ENCODE measurements at regions not wholly inside any gene's neighbourhood (a gene's known extent, or its start where the extent isn't known, plus 50 kb on each side); places are given as distances from the start of the nearest gene placed in this dataset.

- DNase-seq, result no peak
Measured at GRCh38 chr22:27526901-27527300, 274.7 kb downstream of the MN1 start.

GRCh38 chr22:27531782-27532530, 269.6 kb downstream of the MN1 start:
- no peak for DNase-seq

- no peak for DNase-seq
Measured at GRCh38 chr22:27533105-27533745, 268.3 kb downstream of the MN1 start.

- DNase-seq, result no peak
Measured at GRCh38 chr22:27534720-27535125, 266.8 kb downstream of the MN1 start.

GRCh38 chr22:27535452-27535851, 266.1 kb downstream of the MN1 start:
- DNase-seq, result no peak

GRCh38 chr22:27537501-27537900, 264.1 kb downstream of the MN1 start:
- no peak for DNase-seq

GRCh38 chr22:27538666-27539065, 262.9 kb downstream of the MN1 start:
- no peak for DNase-seq

GRCh38 chr22:27540247-27540646, 261.3 kb downstream of the MN1 start:
- DNase-seq, result no peak

GRCh38 chr22:27540656-27541396, 260.7 kb downstream of the MN1 start:
- DNase-seq, result no peak

GRCh38 chr22:27541836-27542235, 259.7 kb downstream of the MN1 start:
- no peak for DNase-seq

- DNase-seq, result no peak
Measured at GRCh38 chr22:27542602-27543001, 259.0 kb downstream of the MN1 start.

GRCh38 chr22:27543460-27543859, 258.1 kb downstream of the MN1 start:
- DNase-seq, result no peak

- DNase-seq, result no peak
Measured at GRCh38 chr22:27545085-27545484, 256.5 kb downstream of the MN1 start.

GRCh38 chr22:27546157-27546935, 255.2 kb downstream of the MN1 start:
- DNase-seq, result no peak

GRCh38 chr22:27551402-27551801, 250.2 kb downstream of the MN1 start:
- no peak for DNase-seq

- no peak for DNase-seq
Measured at GRCh38 chr22:27552176-27552575, 249.4 kb downstream of the MN1 start.

GRCh38 chr22:27552863-27553262, 248.7 kb downstream of the MN1 start:
- no peak for DNase-seq

GRCh38 chr22:27554106-27554811, 247.3 kb downstream of the MN1 start:
- no peak for DNase-seq

- no peak for DNase-seq
Measured at GRCh38 chr22:27554841-27555456, 246.6 kb downstream of the MN1 start.

GRCh38 chr22:27556371-27556770, 245.2 kb downstream of the MN1 start:
- no peak for DNase-seq

- no peak for DNase-seq
Measured at GRCh38 chr22:27557286-27558008, 244.1 kb downstream of the MN1 start.
